ENCODE measurements at regions not wholly inside any gene's neighbourhood (a gene's known extent, or its start where the extent isn't known, plus 50 kb on each side); places are given as distances from the start of the nearest gene placed in this dataset.

DNA sequence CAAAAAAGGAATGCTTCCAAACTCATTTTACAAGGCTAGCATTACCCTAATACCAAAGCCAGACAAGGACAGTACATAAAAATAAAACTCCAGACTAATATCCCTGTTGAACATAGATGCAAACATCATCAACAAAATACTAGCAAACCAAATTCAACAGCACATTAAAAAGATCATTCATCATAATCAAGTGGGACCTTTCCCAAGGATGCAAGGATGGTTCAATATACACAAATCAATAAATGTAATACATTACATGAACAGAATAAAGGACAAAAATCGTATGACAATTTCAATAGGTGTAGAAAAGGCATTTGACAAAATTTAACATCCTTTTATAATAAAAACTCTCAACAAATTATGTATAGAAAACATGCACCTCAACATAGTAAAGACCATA lies 66.6 kb upstream of the CNR1 start:
- DNase-seq = no peak

DNA sequence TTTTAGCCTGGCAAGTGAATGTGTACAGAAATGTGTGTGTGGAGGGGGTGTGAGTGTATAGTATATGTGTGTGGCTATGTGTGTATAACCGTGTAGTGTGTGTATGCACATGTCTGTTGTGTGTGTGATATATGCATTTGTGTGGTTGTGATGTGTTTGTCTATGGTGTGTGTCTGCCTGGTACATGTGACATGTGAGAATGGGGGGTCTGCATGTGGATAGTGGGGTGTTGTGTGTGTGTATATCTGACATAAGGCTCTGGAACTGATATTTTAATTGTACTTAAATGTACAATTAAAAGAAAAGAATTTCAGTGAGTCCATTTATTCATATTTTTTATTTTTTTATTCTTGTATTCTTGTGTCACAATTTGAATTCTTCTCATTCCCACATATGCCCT lies 57.2 kb upstream of the CNR1 start:
- DNase-seq = no peak

- DNase-seq = no peak
Observed at GRCh38 chr6:88220493-88220892, 54.3 kb upstream of the CNR1 start.

- DNase-seq = no peak
Observed at GRCh38 chr6:88216182-88216581, 50.0 kb upstream of the CNR1 start.
